Natural killer cell treated with Interleukin-12 subunit alpha and Interleukin-12 subunit beta and Interleukin-15 and Interleukin-18, amount 100 ng/mL, for 72 hours (primary cell): ENCODE measurements at regions not wholly inside any gene's neighbourhood (a gene's known extent, or its start where the extent isn't known, plus 50 kb on each side); places are given as distances from the start of the nearest gene placed in this dataset.
A peak's percentile ranks its signal among the peaks of the same experiment; 100 is the strongest.

Source experiments
- ATAC-seq, 2 donors: fragments of 150-1000 bp; cut with Tn5 transposase in 1 of 2; sonication (Bioruptor Pico), chemical (Tn5 transposase) in 1 of 2; 2 replicates each; pipeline ENCODE4 v1.10.0; 2021
- DNase-seq: peaks from one replicate; pipeline ENCODE4 v3.0.0; 2022; ENCODE audit warnings: low spot score
- H3K27ac Mint-ChIP-seq, 2 donors: 1 replicate in 1 of 2; 2 replicates in 1 of 2; pipeline ENCODE4 v1.8.0; 2022; ENCODE audit warnings: mixed read lengths in 2 of 2, mild to moderate bottlenecking in 1 of 2, moderate library complexity in 1 of 2
- H3K27me3 Mint-ChIP-seq, 2 donors: 1 replicate in 1 of 2; 2 replicates in 1 of 2; pipeline ENCODE4 v1.8.0; 2022; ENCODE audit warnings: mixed read lengths in 2 of 2
- H3K36me3 Mint-ChIP-seq: one replicate; pipeline ENCODE4 v1.8.0; 2022; ENCODE audit warnings: mixed read lengths
- H3K4me1 Mint-ChIP-seq, 2 donors: 1 replicate in 1 of 2; 2 replicates in 1 of 2; pipeline ENCODE4 v1.8.0; 2022; ENCODE audit warnings: low read depth in 2 of 2, mixed read lengths in 2 of 2, mild to moderate bottlenecking in 1 of 2
- H3K4me3 Mint-ChIP-seq: one replicate; pipeline ENCODE4 v1.8.0; 2022; ENCODE audit warnings: mixed read lengths
- H3K9me3 Mint-ChIP-seq: 2 replicates; pipeline ENCODE4 v1.8.0; 2022; ENCODE audit warnings: mixed read lengths

DNA sequence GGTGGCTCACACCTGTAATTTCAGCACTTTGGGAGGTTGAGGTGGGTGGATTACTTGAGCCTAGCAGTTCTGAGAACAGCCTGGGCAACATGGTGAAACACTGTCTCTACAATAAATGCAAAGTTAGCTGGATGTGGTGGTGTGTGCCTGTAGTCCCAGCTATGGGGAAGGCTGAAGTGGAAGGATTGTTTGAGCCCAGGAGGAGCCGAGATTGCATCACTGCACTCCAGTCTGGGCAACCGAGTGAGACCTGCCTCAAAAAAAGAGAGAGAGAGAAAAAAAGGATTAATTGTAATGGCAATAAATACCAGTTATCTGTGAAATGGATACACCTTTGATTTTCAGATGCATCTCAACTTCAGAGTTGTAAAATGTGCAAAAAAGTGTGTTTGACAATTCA is 58.8 kb downstream of the SPRY1 start:
- no peak overlapping the region for H3K4me3 Mint-ChIP-seq

DNA sequence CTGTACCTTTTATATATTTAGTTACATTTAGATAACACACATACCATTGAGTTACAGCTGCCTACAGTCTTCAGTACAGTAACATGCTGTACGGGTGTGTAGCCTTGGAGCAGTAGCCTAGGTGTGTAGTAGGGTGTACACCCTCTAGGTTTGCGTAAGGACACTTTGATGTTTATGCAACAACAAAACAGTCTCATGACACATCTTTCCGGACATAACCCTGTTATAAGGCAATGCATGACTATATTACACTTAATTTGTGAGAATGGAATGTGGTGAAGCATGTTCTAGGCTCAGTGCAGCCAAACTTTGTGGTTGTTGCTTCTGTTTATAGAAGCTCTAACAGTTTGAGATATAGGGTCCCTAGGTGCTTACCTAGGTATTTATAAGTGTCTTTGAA is 65.4 kb downstream of the SPRY1 start:
- ATAC-seq = no peak
- H3K4me1 Mint-ChIP-seq = no peaks in the 10 kb centered on the region
- no peaks in the 10 kb centered on the region for H3K36me3 Mint-ChIP-seq

More for the DNA sequence above, 58.8 kb downstream of the SPRY1 start:
- Mint-ChIP-seq H3K4me1 (peaks cover 0 to 4% of the 10 kb centered on the region in 2 donors), H3K27ac (no peak overlapping the region), H3K9me3 (no peaks in the 10 kb centered on the region), H3K36me3 (no peaks in the 10 kb centered on the region), H3K27me3 (no peaks in the 10 kb centered on the region)
- no peak for ATAC-seq
- DNase-seq = no peak

DNA sequence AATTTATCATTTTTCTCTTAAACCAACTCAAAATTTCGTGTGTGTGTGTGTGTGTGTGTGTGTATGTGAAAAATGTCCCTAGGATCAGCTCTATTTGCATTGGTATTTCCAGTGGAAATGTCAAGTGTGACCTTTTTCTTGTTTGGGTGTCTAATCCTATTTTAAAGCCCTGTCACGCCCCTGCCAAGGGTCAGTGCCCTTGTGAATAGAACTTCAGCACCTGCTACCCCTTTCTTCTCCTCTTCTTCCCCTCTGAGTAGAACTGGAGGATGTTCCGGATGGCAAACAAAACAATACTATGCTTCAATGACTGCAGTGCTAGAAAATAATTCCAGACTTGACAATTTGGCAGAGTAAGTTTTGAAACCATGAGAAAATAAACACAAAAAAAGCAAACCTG is 67.3 kb downstream of the SPRY1 start:
- ATAC-seq = no peak
- peaks cover 5 to 31% of the 10 kb centered on the region in 2 donors for H3K27me3 Mint-ChIP-seq
- no peaks in the 10 kb centered on the region for H3K36me3 Mint-ChIP-seq

More for the DNA sequence above, 65.4 kb downstream of the SPRY1 start:
- Mint-ChIP-seq H3K4me3 (no peak overlapping the region), H3K9me3 (no peaks in the 10 kb centered on the region), H3K27ac (no peak overlapping the region), H3K27me3 (peaks cover 5 to 25% of the 10 kb centered on the region in 2 donors)
- DNase-seq = no peak

DNA sequence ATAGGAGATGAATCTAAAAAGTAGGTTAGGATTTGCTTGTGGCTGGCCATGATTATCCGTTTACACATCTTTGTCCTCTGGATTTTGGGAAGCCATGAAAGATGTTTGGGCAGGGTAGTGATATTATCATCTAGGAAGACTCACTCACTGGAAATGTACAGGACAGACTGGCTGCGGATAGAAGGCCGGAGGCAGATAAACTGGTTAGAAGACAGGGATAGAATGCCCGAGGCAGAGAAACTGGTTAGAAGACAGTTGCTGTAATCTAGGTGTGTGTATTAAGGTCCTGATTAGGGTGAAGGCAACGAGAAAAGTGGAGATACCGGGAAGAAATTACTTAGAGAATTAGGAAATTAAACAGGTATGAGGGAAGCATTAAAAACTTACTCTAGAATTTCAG is 68.8 kb downstream of the SPRY1 start:
- H3K27me3 Mint-ChIP-seq = peaks cover 5 to 31% of the 10 kb centered on the region in 2 donors
- no peak for DNase-seq

More for the DNA sequence above, 67.3 kb downstream of the SPRY1 start:
- Mint-ChIP-seq H3K4me3 (no peak overlapping the region), H3K4me1 (no peaks in the 10 kb centered on the region), H3K9me3 (no peaks in the 10 kb centered on the region), H3K27ac (no peak overlapping the region)
- DNase-seq = no peak

DNA sequence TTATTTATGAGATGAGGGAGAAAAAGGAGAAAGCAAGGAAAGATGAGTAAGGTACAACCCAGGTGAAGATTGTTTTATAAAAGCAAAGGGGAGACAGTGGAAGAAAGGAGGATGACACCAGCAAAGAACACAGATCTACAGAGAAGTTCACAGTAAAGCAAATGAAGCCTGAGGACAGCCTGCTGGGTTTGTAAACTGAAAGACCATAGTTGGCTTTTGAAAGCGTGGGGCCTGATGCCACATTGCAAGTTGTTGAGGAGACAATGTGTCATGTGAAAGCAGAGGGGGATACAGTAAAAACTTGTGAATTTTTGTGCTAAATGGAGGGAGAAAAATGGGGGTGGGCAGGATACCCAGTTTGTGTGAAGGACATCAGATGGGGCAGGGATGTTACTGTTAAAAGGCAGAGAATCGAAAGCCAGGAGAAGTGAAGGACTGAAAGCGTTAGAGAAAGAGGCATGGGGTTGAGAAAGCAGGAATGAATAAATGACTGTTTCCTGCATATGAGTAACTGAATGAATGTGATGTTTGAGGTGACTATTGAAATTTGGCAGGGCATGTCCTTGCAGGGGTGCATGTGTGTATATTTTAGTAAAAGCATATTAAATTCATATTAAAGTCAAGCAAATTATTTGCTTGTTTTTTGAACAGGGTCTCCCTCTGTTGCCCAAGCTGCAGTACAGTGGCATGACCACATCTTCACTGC is 69.6 kb downstream of the SPRY1 start:
- H3K9me3 Mint-ChIP-seq = no peaks in the 10 kb centered on the region
- H3K4me3 Mint-ChIP-seq = no peak overlapping the region
- H3K27me3 Mint-ChIP-seq = peaks cover 5 to 31% of the 10 kb centered on the region in 2 donors
- no peaks in the 10 kb centered on the region for H3K4me1 Mint-ChIP-seq
- peak overlapping the region in 1 of 2 donors; percentile 3 for H3K27ac Mint-ChIP-seq
- DNase-seq (no peak), ATAC-seq (no peak)
- H3K36me3 Mint-ChIP-seq = no peaks in the 10 kb centered on the region

More for the DNA sequence above, 68.8 kb downstream of the SPRY1 start:
- H3K4me1 Mint-ChIP-seq = no peaks in the 10 kb centered on the region
- peak overlapping the region in 1 of 2 donors; percentile 3 for H3K27ac Mint-ChIP-seq
- no peaks in the 10 kb centered on the region for H3K36me3 Mint-ChIP-seq
- ATAC-seq = no peak
- no peaks in the 10 kb centered on the region for H3K9me3 Mint-ChIP-seq
- no peak overlapping the region for H3K4me3 Mint-ChIP-seq

DNA sequence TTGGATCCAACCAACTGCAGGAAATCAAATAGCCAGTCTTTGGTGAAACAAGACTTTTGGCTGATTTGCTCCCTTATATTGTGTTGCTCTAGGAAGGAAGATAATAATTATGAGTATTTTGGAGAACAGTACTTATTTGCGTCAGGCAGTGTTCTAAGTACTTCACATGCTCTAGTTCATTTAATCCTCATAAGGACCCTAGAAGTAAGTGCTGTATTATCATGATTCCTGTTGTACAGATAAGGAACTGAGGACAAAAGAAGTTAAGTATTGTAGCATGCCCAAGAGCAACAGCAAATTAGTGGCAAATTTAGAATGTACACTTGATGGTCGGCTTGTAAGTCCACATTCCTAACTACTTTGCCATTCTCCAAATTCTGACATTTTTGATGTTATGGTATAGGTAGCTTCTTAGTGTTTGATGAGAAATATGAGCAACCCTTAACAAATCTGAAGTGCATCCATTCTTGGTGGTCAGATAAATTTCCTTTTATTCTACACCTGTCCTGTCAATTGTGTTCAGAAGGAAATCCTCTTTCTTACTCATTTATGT is 72.0 kb downstream of the SPRY1 start:
- Mint-ChIP-seq H3K4me1 (no peaks in the 10 kb centered on the region), H3K27me3 (peaks cover 5 to 29% of the 10 kb centered on the region in 2 donors), H3K4me3 (no peak overlapping the region), H3K36me3 (no peaks in the 10 kb centered on the region), H3K9me3 (no peaks in the 10 kb centered on the region), H3K27ac (no peak overlapping the region)
- DNase-seq (no peak), ATAC-seq (no peak)

DNA sequence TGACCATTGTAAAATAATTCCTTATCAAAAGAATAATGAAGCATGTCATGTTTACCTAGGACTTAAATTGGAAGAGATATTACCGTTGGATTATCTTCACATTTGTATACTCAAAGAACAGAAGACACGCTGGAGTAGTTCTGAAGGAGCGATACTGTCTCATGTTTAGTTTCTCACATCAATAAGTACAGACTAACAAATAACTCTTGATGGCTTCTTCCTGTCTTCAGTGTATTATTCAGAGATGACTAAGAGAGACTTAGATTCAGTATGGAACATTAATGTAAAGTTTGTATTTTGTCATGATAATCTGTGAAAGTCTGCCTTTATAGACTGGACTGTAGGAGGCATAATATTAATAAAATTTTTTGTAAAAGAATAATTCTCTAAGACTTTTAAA is 72.7 kb downstream of the SPRY1 start:
- peaks cover 5 to 23% of the 10 kb centered on the region in 2 donors for H3K27me3 Mint-ChIP-seq

DNA sequence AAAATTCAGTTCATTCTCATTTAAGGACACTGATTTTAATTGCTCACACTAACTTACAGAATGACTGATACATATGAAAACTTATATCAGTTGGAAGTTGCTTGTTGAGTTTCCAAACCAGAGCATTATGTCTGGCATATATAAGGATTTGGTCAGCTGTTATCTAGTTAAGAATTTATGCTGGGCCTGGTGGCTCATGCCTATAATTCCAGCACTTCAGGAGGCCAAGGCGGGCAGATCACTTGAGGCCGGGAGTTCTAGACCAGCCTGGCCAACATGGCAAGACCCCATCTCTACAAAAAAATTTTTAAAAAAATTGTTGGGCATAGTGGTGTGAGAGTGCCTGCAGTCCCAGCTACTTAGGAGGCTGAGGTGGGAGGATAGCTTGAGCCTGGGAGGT is 73.1 kb downstream of the SPRY1 start:
- ATAC-seq = no peak
- H3K9me3 Mint-ChIP-seq = no peaks in the 10 kb centered on the region
- no peak overlapping the region for H3K4me3 Mint-ChIP-seq
- H3K27me3 Mint-ChIP-seq = peaks cover 5 to 22% of the 10 kb centered on the region in 2 donors
- no peaks in the 10 kb centered on the region for H3K36me3 Mint-ChIP-seq
- no peak for DNase-seq
- H3K27ac Mint-ChIP-seq = no peak overlapping the region
- no peaks in the 10 kb centered on the region for H3K4me1 Mint-ChIP-seq

More for the DNA sequence above, 72.7 kb downstream of the SPRY1 start:
- H3K36me3 Mint-ChIP-seq = no peaks in the 10 kb centered on the region
- no peak overlapping the region for H3K27ac Mint-ChIP-seq
- H3K4me1 Mint-ChIP-seq = no peaks in the 10 kb centered on the region
- no peak for DNase-seq
- H3K9me3 Mint-ChIP-seq = no peaks in the 10 kb centered on the region
- no peak overlapping the region for H3K4me3 Mint-ChIP-seq
- no peak for ATAC-seq

DNA sequence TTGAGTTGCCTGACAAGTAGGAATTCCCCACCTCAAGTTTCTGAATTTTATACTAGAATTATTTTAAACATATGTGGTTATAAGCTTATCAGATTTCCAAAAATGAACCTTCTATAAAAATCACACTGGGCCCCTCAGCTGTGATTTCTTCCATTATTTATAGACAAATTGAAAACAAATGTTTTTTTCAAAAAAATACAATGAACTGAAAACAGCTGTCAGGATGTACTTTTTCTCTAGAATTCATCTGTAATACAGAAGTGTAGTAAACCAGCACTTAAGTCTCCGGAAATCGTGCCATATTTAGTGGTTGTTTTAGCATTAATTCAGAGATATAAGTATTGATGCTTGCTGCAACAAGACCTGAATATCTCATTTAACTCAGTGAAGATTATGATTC is 74.0 kb downstream of the SPRY1 start:
- H3K9me3 Mint-ChIP-seq = no peaks in the 10 kb centered on the region
- ATAC-seq (no peak), DNase-seq (no peak)
- no peaks in the 10 kb centered on the region for H3K4me1 Mint-ChIP-seq
- peaks cover 2 to 13% of the 10 kb centered on the region in 2 donors for H3K27me3 Mint-ChIP-seq
- no peaks in the 10 kb centered on the region for H3K36me3 Mint-ChIP-seq
- no peak overlapping the region for H3K27ac Mint-ChIP-seq
- no peak overlapping the region for H3K4me3 Mint-ChIP-seq

DNA sequence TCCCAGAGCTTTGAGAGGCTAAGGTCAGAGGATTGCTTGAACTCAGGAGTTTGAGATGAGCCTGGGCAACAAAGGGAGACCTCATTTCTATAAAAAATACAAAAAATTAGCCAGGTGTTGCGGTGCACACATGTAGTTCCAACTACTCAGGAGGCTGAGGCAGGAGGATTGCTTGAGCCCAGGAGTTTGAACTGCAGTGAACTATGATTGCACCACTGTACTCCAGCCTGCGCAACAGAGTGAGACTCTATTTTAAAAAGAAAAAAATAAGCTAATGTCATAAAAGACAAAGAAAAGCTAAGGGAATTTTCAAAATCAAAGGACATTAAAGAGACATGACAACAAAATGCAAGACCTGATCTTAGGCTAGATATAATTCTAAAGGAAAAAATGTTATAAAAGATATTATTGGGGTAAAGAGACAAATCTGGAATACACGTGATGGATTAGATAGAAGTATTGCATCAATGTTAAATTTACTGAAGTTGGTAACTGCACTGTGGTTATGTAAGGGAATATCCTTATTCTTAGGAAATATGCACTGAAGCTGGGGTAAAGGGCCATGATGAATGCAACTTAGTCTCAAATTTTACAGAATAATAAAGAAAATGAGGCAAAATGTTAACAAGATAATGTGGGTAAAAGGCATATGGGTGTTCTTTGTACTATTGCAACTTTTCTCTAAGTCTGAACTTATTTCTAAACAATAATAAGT is 75.2 kb downstream of the SPRY1 start:
- Mint-ChIP-seq H3K27ac (no peak overlapping the region), H3K4me1 (peaks cover 0 to 3% of the 10 kb centered on the region in 2 donors)

DNA sequence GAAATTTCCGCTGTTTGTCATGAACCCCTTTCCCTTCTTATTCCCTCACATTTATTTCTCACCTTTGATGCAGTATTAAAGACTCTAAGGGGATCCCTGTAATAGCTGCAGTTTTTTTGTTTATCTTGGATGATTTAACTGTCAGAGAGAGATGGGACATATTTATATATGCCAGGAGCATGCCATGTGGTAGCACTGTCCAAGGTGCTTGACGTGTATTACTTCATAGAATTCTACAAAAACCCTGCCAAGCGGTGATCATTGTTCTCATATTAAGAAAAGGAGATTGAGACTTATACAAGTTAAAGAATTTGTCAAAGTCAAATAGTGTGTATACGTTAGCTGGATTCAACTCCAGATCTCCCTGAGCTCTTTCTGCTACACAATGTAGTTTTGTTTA is 78.2 kb downstream of the SPRY1 start:
- Mint-ChIP-seq H3K9me3 (no peaks in the 10 kb centered on the region), H3K27ac (no peak overlapping the region), H3K4me3 (no peak overlapping the region), H3K4me1 (peaks cover 28 to 30% of the 10 kb centered on the region in 2 donors), H3K27me3 (no peaks in the 10 kb centered on the region), H3K36me3 (no peaks in the 10 kb centered on the region)
- ATAC-seq = no peak
- no peak for DNase-seq

More for the DNA sequence above, 75.2 kb downstream of the SPRY1 start:
- no peak overlapping the region for H3K4me3 Mint-ChIP-seq
- no peaks in the 10 kb centered on the region for H3K36me3 Mint-ChIP-seq
- H3K27me3 Mint-ChIP-seq = peaks cover 0 to 7% of the 10 kb centered on the region in 2 donors
- no peak for ATAC-seq
- DNase-seq = no peak
- no peaks in the 10 kb centered on the region for H3K9me3 Mint-ChIP-seq

DNA sequence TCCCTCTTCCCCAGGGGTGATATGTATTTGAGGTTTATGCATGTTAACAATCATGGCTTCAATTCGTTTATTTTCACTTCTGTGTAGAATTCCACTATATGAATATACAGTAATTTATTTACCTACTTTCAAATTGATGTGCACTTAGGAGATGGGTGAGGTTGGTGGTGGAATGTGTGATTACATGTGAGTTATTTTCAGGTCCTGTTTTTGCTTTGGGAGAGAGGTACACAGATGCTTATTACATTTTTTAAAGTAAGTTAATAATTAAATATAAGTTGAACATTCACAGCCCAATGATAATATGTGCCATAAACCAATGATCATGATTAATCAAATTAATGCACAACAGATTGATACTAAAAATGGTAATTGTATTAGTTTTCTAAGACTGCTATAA is 79.5 kb downstream of the SPRY1 start:
- Mint-ChIP-seq H3K4me3 (no peak overlapping the region), H3K36me3 (no peaks in the 10 kb centered on the region), H3K27ac (peak overlapping the region in 1 of 2 donors; percentile 84), H3K9me3 (no peaks in the 10 kb centered on the region), H3K27me3 (no peaks in the 10 kb centered on the region), H3K4me1 (peaks cover 33 to 36% of the 10 kb centered on the region in 2 donors)
- DNase-seq = no peak
- ATAC-seq = no peak

DNA sequence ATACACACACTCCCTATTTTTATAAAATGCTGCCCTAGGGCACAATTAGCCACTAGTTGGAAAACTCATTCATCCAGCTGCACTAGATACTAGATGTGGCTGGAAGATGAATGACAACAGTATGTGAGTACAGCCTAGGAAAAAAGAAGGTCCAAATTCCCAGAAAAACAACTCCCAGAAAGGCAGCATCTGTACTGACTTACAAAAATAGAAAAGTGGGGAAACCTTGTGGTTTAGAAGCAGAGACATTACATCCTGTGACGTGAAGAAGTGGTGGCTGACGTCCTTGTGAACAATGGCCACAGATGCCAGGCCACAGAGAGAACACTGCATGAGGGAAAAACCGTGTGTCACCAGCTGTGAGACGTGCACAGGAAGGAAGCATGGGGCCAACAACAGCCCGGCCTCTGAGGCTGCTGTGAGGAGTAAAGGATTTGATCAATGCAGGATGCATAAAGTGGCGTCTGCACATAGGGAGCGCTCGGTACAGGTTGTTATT is 81.2 kb downstream of the SPRY1 start:
- Mint-ChIP-seq H3K36me3 (no peaks in the 10 kb centered on the region), H3K27me3 (no peaks in the 10 kb centered on the region), H3K4me1 (peaks cover 33 to 37% of the 10 kb centered on the region in 2 donors), H3K4me3 (peak overlapping the region; percentile 57), H3K9me3 (no peaks in the 10 kb centered on the region), H3K27ac (peak overlapping the region; percentile 38 to 84)
- ATAC-seq (peak; percentile 96), DNase-seq (peak; percentile 90)

DNA sequence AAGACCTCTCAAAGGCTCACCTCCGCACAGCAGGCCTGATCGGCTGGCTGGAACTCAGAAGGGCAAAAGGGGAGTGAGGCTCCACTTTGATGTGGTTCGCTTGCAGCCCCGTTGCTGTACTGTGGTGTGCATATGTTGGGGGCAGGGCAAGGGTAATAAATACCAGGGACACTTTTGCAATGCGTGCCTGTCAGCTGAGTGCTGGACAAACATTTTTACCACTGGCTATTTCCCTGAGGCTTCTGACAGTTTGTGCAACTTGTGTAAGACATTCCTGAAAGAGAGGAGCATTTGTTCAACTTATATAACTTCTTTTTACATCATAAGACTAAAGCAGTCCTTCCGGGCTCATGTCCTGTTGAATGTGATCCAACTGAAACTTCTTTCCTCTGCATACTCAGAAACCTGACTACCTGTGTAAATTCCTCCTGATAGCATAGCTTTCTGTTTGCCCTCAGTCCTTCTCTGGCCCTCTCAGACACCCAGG is 82.3 kb downstream of the SPRY1 start:
- Mint-ChIP-seq H3K4me1 (peaks cover 33 to 37% of the 10 kb centered on the region in 2 donors), H3K27me3 (no peaks in the 10 kb centered on the region), H3K4me3 (peak overlapping the region; percentile 57), H3K9me3 (no peaks in the 10 kb centered on the region), H3K27ac (peak overlapping the region; percentile 38 to 84), H3K36me3 (no peaks in the 10 kb centered on the region)
- ATAC-seq (no peak), DNase-seq (no peak)
